Uterus (tissue), 3 donors: ENCODE measurements at regions not wholly inside any gene's neighbourhood (a gene's known extent, or its start where the extent isn't known, plus 50 kb on each side); places are given as distances from the start of the nearest gene placed in this dataset. TPM values are rescaled to one million over a fixed set of nuclear protein-coding genes. Genes with fewer than 3 reads are reported as not detected.
"Not testable (repeated sequence)": the region's sequence is repeated elsewhere in the genome, so short reads cannot be mapped to it uniquely, and the experiment has no call there.

Source experiments
- DNase-seq, 2 donors: peaks; one replicate each; pipeline ENCODE4 v3.0.0-alpha.2; 2019 to 2020
- H3K27ac ChIP-seq, 2 donors: fragments of 200-600 bp; sonication (generic); 1 replicate in 1 of 2; 2 replicates in 1 of 2; pipeline ENCODE4 v1.5.1; 2016 to 2018
- H3K27me3 ChIP-seq, 2 donors: fragments of 200-600 bp; sonication (generic); one replicate each; pipeline ENCODE4 v1.5.1; 2018 to 2019; ENCODE audit warnings: control low read depth in 1 of 2
- H3K36me3 ChIP-seq, 2 donors: fragments of 200-600 bp; sonication (generic); one replicate each; pipeline ENCODE4 v1.5.1; 2019; ENCODE audit warnings: control low read depth in 1 of 2
- H3K4me1 ChIP-seq, 2 donors: fragments of 200-600 bp; sonication (generic); one replicate each; pipeline ENCODE4 v1.5.1; 2018 to 2019; ENCODE audit warnings: control low read depth in 1 of 2
- H3K4me3 ChIP-seq, 2 donors: fragments of 200-600 bp; sonication (generic); 1 replicate in 1 of 2; 2 replicates in 1 of 2; pipeline ENCODE4 v1.5.1; 2018 to 2019; ENCODE audit warnings: mild to moderate bottlenecking in 1 of 2
- H3K9me3 ChIP-seq, 2 donors: fragments of 200-600 bp; sonication (generic); one replicate each; pipeline ENCODE4 v1.5.1; 2019; ENCODE audit warnings: control low read depth in 1 of 2
- POLR2A ChIP-seq, 2 donors: fragments of 450-650 bp; IDR thresholded peaks; one replicate each; pipeline ENCODE4 v1.6.1; 2016; ENCODE audit warnings: antibody characterized with exemption in 2 of 2, mild to moderate bottlenecking in 1 of 2, moderate library complexity in 1 of 2
- intact Hi-C: fragments of 100-400 bp; cut with DNase I; formaldehyde crosslinking; loops from one replicate; pipeline ENCODE4 v1.15.1; 2023; ENCODE audit warnings: low total_unique reads
- small RNA-seq: library from RNA; depleted of rRNA; stranded (forward); fragments of <200 nt; gene quantifications from one replicate; pipeline ENCODE3, GENCODE V24; 2016
- TF ChIP-seq, protein P1 (sequence below), 4 experiments: fragments of 200-600 bp in 2 of 4; fragments of 450-650 bp in 2 of 4; sonication (generic) in 2 of 4; IDR thresholded peaks; one replicate each; pipeline ENCODE4 v1.5.1; 2016 to 2019; ENCODE audit warnings: antibody characterized with exemption in 4 of 4, mild to moderate bottlenecking in 2 of 4, moderate library complexity in 1 of 4
- donor health status: DM: yes; HTN: yes; CAD: no.

DNA sequence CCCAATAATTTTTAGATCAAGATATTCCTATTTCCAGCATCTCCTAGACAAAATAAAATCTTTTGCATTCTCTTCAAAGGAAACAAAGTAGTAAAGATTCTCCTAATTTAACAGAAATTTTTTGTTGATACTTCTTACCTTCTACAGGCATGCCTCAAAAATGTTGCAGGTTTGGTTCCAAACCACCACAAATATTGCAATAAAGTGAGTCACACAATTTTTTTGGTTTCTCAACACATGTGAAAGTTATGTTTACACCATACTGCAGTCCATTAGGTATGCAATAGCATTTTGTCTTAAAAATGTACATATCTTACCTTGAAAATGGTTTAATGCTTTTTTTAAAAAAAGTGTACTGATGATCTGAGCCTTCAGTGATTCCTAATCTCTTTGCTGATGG, 65.6 kb upstream of the USP15 start:
- no peaks in the 10 kb centered on the region for H3K36me3 ChIP-seq
- TF ChIP-seq, protein P1, sequence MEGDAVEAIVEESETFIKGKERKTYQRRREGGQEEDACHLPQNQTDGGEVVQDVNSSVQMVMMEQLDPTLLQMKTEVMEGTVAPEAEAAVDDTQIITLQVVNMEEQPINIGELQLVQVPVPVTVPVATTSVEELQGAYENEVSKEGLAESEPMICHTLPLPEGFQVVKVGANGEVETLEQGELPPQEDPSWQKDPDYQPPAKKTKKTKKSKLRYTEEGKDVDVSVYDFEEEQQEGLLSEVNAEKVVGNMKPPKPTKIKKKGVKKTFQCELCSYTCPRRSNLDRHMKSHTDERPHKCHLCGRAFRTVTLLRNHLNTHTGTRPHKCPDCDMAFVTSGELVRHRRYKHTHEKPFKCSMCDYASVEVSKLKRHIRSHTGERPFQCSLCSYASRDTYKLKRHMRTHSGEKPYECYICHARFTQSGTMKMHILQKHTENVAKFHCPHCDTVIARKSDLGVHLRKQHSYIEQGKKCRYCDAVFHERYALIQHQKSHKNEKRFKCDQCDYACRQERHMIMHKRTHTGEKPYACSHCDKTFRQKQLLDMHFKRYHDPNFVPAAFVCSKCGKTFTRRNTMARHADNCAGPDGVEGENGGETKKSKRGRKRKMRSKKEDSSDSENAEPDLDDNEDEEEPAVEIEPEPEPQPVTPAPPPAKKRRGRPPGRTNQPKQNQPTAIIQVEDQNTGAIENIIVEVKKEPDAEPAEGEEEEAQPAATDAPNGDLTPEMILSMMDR (IDR thresholded peaks at IDR 0.05), result no peak
- TF ChIP-seq POLR2A (IDR thresholded peaks at IDR 0.05), result no peak
- peaks cover 0 to 5% of the 10 kb centered on the region in 2 donors for H3K4me1 ChIP-seq
- H3K27me3 ChIP-seq, result peaks cover 0 to 22% of the 10 kb centered on the region in 2 donors
- no peaks in the 10 kb centered on the region for H3K9me3 ChIP-seq
- no peak overlapping the region for H3K27ac ChIP-seq
- intact Hi-C loops, result no loop called here
- H3K4me3 ChIP-seq, result no peak overlapping the region
- no peak for DNase-seq

DNA sequence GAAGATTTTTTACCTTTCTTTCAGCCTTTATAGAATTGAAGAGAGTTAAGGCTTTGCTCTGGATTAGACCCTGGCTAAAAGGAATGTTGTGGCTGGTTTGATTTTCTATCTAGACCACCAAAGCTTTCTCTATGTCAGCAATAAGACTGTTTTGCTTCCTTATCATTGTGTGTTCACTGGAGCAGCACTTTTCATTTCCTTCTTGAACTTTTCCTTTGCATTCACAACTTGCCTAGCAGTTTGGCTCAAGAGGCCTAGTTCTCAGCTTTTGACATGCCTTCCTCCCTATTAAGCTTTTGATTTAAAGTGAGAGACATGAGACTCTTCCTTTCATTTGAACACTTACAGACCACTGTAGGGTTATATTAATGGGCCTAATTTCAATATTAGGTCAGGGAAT, 64.1 kb upstream of the USP15 start:
- no peak for DNase-seq
- Histone ChIP-seq H3K4me1 (peaks cover 0 to 1% of the 10 kb centered on the region in 2 donors), H3K9me3 (peaks cover 0 to 4% of the 10 kb centered on the region in 2 donors), H3K27ac (no peak overlapping the region), H3K27me3 (peaks cover 0 to 13% of the 10 kb centered on the region in 2 donors), H3K4me3 (no peak overlapping the region), H3K36me3 (no peaks in the 10 kb centered on the region)
- TF ChIP-seq, protein P1 (IDR thresholded peaks at IDR 0.05), result no peak
- no peak for TF ChIP-seq POLR2A (IDR thresholded peaks at IDR 0.05)
- intact Hi-C loops, result no loop called here

DNA sequence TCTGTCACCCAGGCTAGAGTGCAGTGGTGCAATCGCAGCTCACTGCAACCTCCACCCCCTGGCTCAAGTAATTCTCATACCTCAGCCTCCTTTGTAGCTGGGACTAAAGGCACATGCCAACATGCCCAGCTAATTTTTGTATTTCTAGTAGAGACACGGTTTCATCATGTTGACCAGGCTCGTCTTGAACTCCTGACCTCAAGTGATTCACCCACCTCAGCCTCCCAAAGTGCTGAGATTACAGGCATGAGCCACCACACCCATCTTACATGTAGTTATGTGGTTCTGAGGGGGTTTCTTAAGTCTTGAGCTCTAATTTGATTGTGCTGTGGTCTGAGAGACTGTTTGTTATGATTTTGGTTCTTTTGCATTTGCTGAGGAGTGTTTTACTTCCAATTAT, 57.3 kb upstream of the USP15 start:
- H3K9me3 ChIP-seq, H3K4me1 ChIP-seq, H3K27me3 ChIP-seq, intact Hi-C loops, H3K27ac ChIP-seq, DNase-seq, H3K4me3 ChIP-seq, H3K36me3 ChIP-seq: not testable (repeated sequence)

DNA sequence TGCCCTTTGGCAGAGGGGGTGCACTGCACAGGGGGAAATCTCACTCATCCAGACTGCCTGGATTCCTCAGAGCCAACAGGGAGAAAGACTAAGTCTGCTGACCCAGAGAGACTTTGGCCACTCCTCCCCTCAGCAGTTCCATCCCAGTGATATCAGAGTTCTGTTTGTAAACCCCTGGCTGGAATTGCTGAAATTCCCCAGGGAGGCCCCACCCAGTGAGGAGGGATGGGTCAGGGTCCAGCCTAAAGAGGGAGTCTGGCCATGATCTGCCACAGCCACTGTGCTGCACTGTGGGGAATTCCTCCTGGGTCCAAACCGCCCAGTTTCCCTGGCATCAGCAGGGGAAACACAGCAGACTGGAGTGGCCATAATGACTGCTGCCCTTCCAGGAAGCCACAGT, 54.9 kb upstream of the USP15 start:
- intact Hi-C loops, result no loop called here
- H3K4me3 ChIP-seq, result no peak overlapping the region
- H3K27ac ChIP-seq, result no peak overlapping the region
- TF ChIP-seq, protein P1 (IDR thresholded peaks at IDR 0.05), result no peak
- no peak for TF ChIP-seq POLR2A (IDR thresholded peaks at IDR 0.05)
- no peaks in the 10 kb centered on the region for H3K36me3 ChIP-seq
- no peaks in the 10 kb centered on the region for H3K4me1 ChIP-seq
- no peak for DNase-seq
- H3K27me3 ChIP-seq, result no peaks in the 10 kb centered on the region
- peaks cover 0 to 4% of the 10 kb centered on the region in 2 donors for H3K9me3 ChIP-seq

DNA sequence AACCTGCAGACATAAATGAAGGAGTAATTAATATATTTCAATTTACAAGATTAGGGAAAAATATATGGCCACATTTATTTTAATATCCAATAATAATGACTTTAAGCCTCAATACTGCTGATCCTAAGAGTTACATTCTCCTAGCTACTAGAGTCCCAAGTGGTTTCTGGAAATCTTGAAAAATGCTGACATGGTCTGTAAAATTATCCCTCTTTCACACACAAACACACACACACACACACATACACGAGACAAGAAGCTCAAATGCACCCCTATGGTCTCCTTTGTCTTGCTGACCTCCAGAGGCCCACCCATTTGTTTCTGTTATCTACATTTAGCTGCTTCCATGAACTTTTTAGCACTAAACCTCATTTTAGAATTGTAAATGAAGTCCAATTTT, 53.0 kb upstream of the USP15 start:
- no peaks in the 10 kb centered on the region for H3K4me1 ChIP-seq
- TF ChIP-seq, protein P1 (IDR thresholded peaks at IDR 0.05), result no peak
- TF ChIP-seq POLR2A (IDR thresholded peaks at IDR 0.05), result no peak
- DNase-seq, result no peak
- intact Hi-C loops, result no loop called here
- H3K36me3 ChIP-seq, result no peaks in the 10 kb centered on the region
- no peaks in the 10 kb centered on the region for H3K9me3 ChIP-seq
- no peak overlapping the region for H3K27ac ChIP-seq
- H3K4me3 ChIP-seq, result no peak overlapping the region
- H3K27me3 ChIP-seq, result no peaks in the 10 kb centered on the region

Small RNA genes lying in the stretch of these regions (small RNA-seq; reads per million reads assigned to genes)
- gene RF00019 (not detected), gene RF00413 (not detected)
